A673 (cell line): ENCODE measurements at regions not wholly inside any gene's neighbourhood (a gene's known extent, or its start where the extent isn't known, plus 50 kb on each side); places are given as distances from the start of the nearest gene placed in this dataset.

ENCODE experiments used
- EZH2 ChIP-seq: fragments of 200-600 bp; sonication (generic); IDR thresholded peaks from 2 replicates; pipeline ENCODE4 v1.6.1; 2017; ENCODE audit warnings: borderline replicate concordance, low read depth, mild to moderate bottlenecking, mixed read lengths, antibody characterized with exemption, low read length; ENCODE audit not compliant: poor library complexity, severe bottlenecking
- TF ChIP-seq, protein P1 (sequence below): fragments of 300-800, 200-600 bp; sonication (generic); conservative IDR thresholded peaks from 2 replicates; pipeline ENCODE4 v1.5.1; 2017; ENCODE audit warnings: low read depth, mild to moderate bottlenecking, antibody characterized with exemption, low read length, moderate library complexity, mixed read lengths

DNA sequence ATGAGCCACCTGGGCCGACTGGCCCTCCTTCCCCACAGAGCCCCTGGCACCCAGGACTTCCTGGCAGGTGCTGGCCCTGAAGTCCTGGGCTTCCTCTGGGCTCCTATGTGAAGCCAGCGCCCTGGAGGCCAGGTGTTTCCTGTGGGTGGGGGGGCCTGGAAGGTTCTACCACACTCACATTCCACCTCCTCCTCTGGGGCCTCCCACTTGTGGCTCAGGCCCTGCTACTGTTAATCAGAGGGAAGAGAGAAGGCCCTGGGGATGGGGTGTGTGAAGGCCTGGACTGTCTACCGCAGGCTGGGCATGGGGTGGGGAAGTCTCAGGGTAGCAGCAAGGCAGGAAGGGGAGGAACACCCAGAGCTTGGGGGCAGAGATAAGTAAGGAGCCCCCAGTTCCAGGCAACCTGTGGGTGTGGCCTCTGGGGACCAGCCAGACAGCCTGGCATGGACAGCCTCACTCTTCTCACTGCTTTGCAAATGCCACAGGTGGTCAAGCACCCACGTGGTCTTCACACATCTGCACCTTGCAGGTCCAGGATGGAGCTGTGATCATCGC lies 111.9 kb upstream of the TNRC6C start:
- TF ChIP-seq, protein P1, sequence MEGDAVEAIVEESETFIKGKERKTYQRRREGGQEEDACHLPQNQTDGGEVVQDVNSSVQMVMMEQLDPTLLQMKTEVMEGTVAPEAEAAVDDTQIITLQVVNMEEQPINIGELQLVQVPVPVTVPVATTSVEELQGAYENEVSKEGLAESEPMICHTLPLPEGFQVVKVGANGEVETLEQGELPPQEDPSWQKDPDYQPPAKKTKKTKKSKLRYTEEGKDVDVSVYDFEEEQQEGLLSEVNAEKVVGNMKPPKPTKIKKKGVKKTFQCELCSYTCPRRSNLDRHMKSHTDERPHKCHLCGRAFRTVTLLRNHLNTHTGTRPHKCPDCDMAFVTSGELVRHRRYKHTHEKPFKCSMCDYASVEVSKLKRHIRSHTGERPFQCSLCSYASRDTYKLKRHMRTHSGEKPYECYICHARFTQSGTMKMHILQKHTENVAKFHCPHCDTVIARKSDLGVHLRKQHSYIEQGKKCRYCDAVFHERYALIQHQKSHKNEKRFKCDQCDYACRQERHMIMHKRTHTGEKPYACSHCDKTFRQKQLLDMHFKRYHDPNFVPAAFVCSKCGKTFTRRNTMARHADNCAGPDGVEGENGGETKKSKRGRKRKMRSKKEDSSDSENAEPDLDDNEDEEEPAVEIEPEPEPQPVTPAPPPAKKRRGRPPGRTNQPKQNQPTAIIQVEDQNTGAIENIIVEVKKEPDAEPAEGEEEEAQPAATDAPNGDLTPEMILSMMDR: no peak
- no peak for TF ChIP-seq EZH2
